Brain microvascular endothelial cell (primary cell): ENCODE measurements at regions not wholly inside any gene's neighbourhood (a gene's known extent, or its start where the extent isn't known, plus 50 kb on each side); places are given as distances from the start of the nearest gene placed in this dataset.
A peak's percentile ranks its signal among the peaks of the same experiment; 100 is the strongest.
"Not testable (repeated sequence)": the region's sequence is repeated elsewhere in the genome, so short reads cannot be mapped to it uniquely, and the experiment has no call there.

ENCODE experiments used
- DNase-seq: peaks from one replicate; pipeline ENCODE4 v3.0.0-alpha.2; 2020
- H3K27ac ChIP-seq: fragments of 250-450 bp; sonication (Bioruptor Pico); 2 replicates; pipeline ENCODE4 v1.5.1; 2020; ENCODE audit warnings: mild to moderate bottlenecking, moderate library complexity
- H3K27me3 ChIP-seq: fragments of 250-450 bp; sonication (Bioruptor Pico); replicated peaks from 2 replicates; pipeline ENCODE4 v1.5.1; 2020; ENCODE audit warnings: mild to moderate bottlenecking
- H3K36me3 ChIP-seq: fragments of 250-450 bp; sonication (Bioruptor Pico); replicated peaks from 2 replicates; pipeline ENCODE4 v1.5.1; 2020; ENCODE audit warnings: mild to moderate bottlenecking
- H3K4me3 ChIP-seq: 2 replicates; pipeline ENCODE4 v1.5.1; 2011; ENCODE audit warnings: low read depth, mild to moderate bottlenecking, control low read depth, low read length, moderate library complexity
- in situ Hi-C: cut with HindIII; loops from 2 replicates; pipeline ENCODE4 v1.10.0; 2017; ENCODE audit warnings: low sequenced_read_pairs, low pct_ligation_motif_present
- TF ChIP-seq, protein P1 (sequence below): IDR thresholded peaks from 2 replicates; pipeline ENCODE4 v1.5.1; 2011; ENCODE audit warnings: low read depth, mild to moderate bottlenecking, moderate library complexity, low read length, control low read depth, inconsistent platforms; ENCODE audit errors: missing control alignments

DNA sequence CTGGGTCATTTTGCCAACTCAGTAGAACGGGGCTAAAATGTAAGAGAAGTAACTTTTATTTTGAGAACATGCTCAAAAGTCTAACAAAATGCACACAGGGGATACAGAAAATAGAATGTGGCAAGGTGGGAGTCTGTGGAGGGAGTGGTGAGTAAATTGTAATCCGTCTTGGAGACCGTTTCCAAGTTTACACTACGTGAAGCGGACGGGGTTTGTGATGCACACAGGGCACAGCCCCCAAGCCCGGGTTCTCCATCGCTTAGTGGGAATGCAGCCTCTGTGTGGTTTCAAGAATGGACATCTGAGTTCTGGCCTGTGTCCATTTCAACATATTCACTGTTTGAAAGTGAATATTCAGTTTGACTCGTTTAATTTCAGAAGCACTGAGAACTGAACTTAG, 65.0 kb upstream of the TMEM18 start:
- TF ChIP-seq, protein P1, sequence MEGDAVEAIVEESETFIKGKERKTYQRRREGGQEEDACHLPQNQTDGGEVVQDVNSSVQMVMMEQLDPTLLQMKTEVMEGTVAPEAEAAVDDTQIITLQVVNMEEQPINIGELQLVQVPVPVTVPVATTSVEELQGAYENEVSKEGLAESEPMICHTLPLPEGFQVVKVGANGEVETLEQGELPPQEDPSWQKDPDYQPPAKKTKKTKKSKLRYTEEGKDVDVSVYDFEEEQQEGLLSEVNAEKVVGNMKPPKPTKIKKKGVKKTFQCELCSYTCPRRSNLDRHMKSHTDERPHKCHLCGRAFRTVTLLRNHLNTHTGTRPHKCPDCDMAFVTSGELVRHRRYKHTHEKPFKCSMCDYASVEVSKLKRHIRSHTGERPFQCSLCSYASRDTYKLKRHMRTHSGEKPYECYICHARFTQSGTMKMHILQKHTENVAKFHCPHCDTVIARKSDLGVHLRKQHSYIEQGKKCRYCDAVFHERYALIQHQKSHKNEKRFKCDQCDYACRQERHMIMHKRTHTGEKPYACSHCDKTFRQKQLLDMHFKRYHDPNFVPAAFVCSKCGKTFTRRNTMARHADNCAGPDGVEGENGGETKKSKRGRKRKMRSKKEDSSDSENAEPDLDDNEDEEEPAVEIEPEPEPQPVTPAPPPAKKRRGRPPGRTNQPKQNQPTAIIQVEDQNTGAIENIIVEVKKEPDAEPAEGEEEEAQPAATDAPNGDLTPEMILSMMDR: no peak
- H3K27me3 ChIP-seq: no peaks in the 10 kb centered on the region
- H3K4me3 ChIP-seq: no peak overlapping the region
- H3K27ac ChIP-seq: no peak overlapping the region
- H3K36me3 ChIP-seq: no peaks in the 10 kb centered on the region
- DNase-seq: no peak
- in situ Hi-C loops: no loop called here

DNA sequence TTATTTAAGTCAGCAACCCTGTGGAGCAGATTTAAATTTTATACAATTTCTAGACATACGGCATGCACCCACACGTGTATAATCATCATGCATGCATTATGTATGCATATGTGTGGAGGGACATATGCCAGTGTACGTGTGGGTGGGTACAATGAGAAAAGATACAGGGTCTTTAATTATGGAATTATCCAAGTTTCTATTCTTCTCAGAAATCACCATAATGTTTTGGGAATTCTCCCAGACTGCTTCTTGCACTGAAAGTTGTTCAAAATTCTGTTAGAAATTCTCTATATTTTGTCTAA, 63.9 kb upstream of the TMEM18 start:
- H3K4me3 ChIP-seq: peak overlapping the region; percentile 62
- DNase-seq: no peak
- TF ChIP-seq, protein P1: no peak
- in situ Hi-C loops: no loop called here
- H3K27me3 ChIP-seq: no peaks in the 10 kb centered on the region
- no peak overlapping the region for H3K27ac ChIP-seq
- no peaks in the 10 kb centered on the region for H3K36me3 ChIP-seq

GRCh38 chr2:740322-741194, 63.4 kb upstream of the TMEM18 start:
- H3K36me3 ChIP-seq, in situ Hi-C loops, H3K27ac ChIP-seq, H3K27me3 ChIP-seq: not testable (repeated sequence)
- DNase-seq: peak; percentile 79
- peak overlapping the region; percentile 62 for H3K4me3 ChIP-seq
- TF ChIP-seq, protein P1: peak; percentile 29

GRCh38 chr2:739864-740321, 62.7 kb upstream of the TMEM18 start:
- H3K36me3 ChIP-seq, in situ Hi-C loops, H3K27ac ChIP-seq, H3K27me3 ChIP-seq: not testable (repeated sequence)
- H3K4me3 ChIP-seq: peak overlapping the region; percentile 62
- peak; percentile 29 for DNase-seq

- in situ Hi-C loops: no loop called here
- no peak for DNase-seq
These were observed 59.7 kb upstream of the TMEM18 start for GRCh38 chr2:736939-737338.

DNA sequence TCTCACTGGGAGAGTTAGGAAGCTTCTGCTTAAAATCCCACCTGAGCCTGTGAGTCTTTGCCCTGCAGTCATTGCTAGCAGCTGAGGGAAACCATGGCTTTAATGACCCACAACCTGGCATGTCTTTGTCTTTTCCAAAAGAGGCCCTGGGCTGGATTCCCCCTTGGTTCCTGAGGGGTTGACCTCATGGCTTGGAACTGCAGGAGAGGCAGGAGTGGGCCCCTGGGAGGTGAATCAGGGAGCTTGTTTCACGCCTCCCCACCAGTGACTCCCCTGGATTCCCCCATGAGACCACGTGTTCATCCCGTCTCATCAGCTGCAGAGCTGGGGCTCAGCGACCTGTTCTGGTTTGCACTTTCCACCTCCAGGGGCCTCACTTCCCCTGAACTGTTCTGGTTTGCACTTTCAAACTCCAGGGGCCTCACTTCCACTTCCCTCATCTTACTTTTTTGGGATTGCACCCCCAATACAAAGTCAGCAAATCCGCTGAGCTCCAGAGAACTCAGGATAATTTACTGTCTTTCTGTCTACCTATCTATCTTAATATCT, 58.5 kb upstream of the TMEM18 start:
- Histone ChIP-seq H3K4me3 (no peak overlapping the region), H3K36me3 (no peaks in the 10 kb centered on the region), H3K27ac (no peak overlapping the region), H3K27me3 (no peaks in the 10 kb centered on the region)
- TF ChIP-seq, protein P1: no peak
- in situ Hi-C loops: no loop called here
- no peak for DNase-seq

More at GRCh38 chr2:736939-737338, 59.7 kb upstream of the TMEM18 start:
- no peaks in the 10 kb centered on the region for H3K36me3 ChIP-seq
- TF ChIP-seq, protein P1: no peak
- no peaks in the 10 kb centered on the region for H3K27me3 ChIP-seq
- no peak overlapping the region for H3K4me3 ChIP-seq
- H3K27ac ChIP-seq: no peak overlapping the region
